GM23248 (cell line): ENCODE measurements at regions not wholly inside any gene's neighbourhood (a gene's known extent, or its start where the extent isn't known, plus 50 kb on each side); places are given as distances from the start of the nearest gene placed in this dataset.

Source experiments
- DNase-seq: peaks from one replicate; pipeline ENCODE4 v3.0.0-alpha.2; 2015
- H2AFZ ChIP-seq: fragments of 200-600 bp; sonication (generic); 2 replicates; pipeline ENCODE4 v1.6.1; 2016; ENCODE audit warnings: antibody characterized with exemption
- H3F3A ChIP-seq: fragments of 200-600 bp; sonication (generic); 2 replicates; pipeline ENCODE4 v1.6.1; 2016; ENCODE audit warnings: mild to moderate bottlenecking, antibody characterized with exemption, mixed run types; ENCODE audit not compliant: insufficient read depth
- H3K27ac ChIP-seq: fragments of 200-600 bp; sonication (generic); 2 replicates; pipeline ENCODE4 v1.5.1; 2016; ENCODE audit warnings: mild to moderate bottlenecking
- H3K27me3 ChIP-seq: fragments of 200-600 bp; sonication (generic); replicated peaks from 2 replicates; pipeline ENCODE4 v1.6.1; 2016; ENCODE audit warnings: mild to moderate bottlenecking; ENCODE audit not compliant: insufficient read depth
- H3K36me3 ChIP-seq: fragments of 200-600 bp; sonication (generic); 2 replicates; pipeline ENCODE4 v1.6.1; 2016; ENCODE audit warnings: low read depth, mild to moderate bottlenecking
- H3K4me1 ChIP-seq: fragments of 200-600 bp; sonication (generic); 2 replicates; pipeline ENCODE4 v1.6.1; 2016; ENCODE audit warnings: mild to moderate bottlenecking; ENCODE audit not compliant: insufficient read depth
- H3K4me2 ChIP-seq: fragments of 200-600 bp; sonication (generic); one replicate; pipeline ENCODE4 v1.6.1; 2016; ENCODE audit warnings: mild to moderate bottlenecking; ENCODE audit not compliant: unreplicated experiment
- H3K4me3 ChIP-seq: fragments of 200-600 bp; sonication (generic); 2 replicates; pipeline ENCODE4 v1.5.1; 2016; ENCODE audit warnings: mild to moderate bottlenecking
- H3K79me2 ChIP-seq: fragments of 200-600 bp; sonication (generic); 2 replicates; pipeline ENCODE4 v1.6.1; 2016; ENCODE audit warnings: mild to moderate bottlenecking; ENCODE audit not compliant: insufficient read depth
- H3K9ac ChIP-seq: fragments of 200-600 bp; sonication (generic); 2 replicates; pipeline ENCODE4 v1.6.1; 2016; ENCODE audit warnings: mild to moderate bottlenecking
- H3K9me2 ChIP-seq: fragments of 200-600 bp; sonication (generic); 2 replicates; pipeline ENCODE4 v1.6.1; 2016; ENCODE audit warnings: mixed run types, mild to moderate bottlenecking, moderate library complexity; ENCODE audit not compliant: insufficient read depth
- H3K9me3 ChIP-seq: fragments of 200-600 bp; sonication (generic); one replicate; pipeline ENCODE4 v1.6.1; 2017; ENCODE audit warnings: low read depth
- H4K20me1 ChIP-seq: fragments of 200-600 bp; sonication (generic); 2 replicates; pipeline ENCODE4 v1.6.0; 2016; ENCODE audit not compliant: insufficient read depth
- EZH2 ChIP-seq: fragments of 200-600 bp; sonication (generic); IDR thresholded peaks from 2 replicates; pipeline ENCODE4 v1.6.1; 2018; ENCODE audit warnings: antibody characterized with exemption, mild to moderate bottlenecking; ENCODE audit not compliant: insufficient read depth, poor library complexity, severe bottlenecking
- EZH2phosphoT487 ChIP-seq: fragments of 200-600 bp; sonication (generic); IDR thresholded peaks from 2 replicates; pipeline ENCODE4 v1.6.1; 2018; ENCODE audit warnings: antibody characterized with exemption, moderate library complexity, mild to moderate bottlenecking, low read depth; ENCODE audit not compliant: insufficient read depth
- WGBS, 2 experiments: methylation state at CpG; one replicate each; pipeline ENCODE4 v1.1.6; 2015 to 2017; ENCODE audit warnings: low lambda C conversion rate in 2 of 2, low coverage in 1 of 2; ENCODE audit errors: missing lambda C conversion rate in 2 of 2; 5-methylcytosine and 5-hydroxymethylcytosine counted together
- in situ Hi-C: fragments of 300-500 bp; cut with MboI; formaldehyde crosslinking; loops from 2 replicates; pipeline ENCODE4 v1.15.0; 2020

DNA sequence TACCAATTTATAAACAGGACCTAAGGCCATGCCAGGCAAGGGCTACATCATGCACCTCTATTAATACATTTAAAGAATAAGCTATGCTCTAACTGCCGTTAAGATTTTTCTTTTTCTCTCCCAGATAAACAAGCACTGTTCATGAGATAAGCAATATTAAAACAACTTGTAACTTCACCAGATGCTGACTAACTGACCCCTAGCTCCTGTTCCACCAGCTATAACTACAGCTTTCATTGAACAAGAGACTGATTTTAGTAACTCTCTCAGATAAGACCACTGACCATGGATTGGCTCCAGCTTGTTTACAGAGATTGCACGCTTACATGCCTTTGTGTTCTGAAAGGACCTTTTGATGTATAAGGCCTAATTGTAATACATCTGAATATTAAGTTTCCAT lies 540.7 kb upstream of the NECTIN3 start:
- Histone ChIP-seq H2AFZ (no peak overlapping the region), H3F3A (peaks cover 32% of the 10 kb centered on the region), H3K79me2 (no peaks in the 10 kb centered on the region), H3K9me2 (0 out of 2 replicates have a peak, but pooled peaks cover 3% of the 10 kb centered on the region), H3K4me2 (no peak overlapping the region), H3K4me1 (peaks cover 38% of the 10 kb centered on the region), H3K27me3 (no peaks in the 10 kb centered on the region), H3K36me3 (no peaks in the 10 kb centered on the region), H3K9ac (no peak overlapping the region), H3K9me3 (no peaks in the 10 kb centered on the region), H3K4me3 (no peak overlapping the region), H4K20me1 (no peaks in the 10 kb centered on the region), H3K27ac (no peak overlapping the region)
- in situ Hi-C loops, result no loop called here
- WGBS, 2 experiments, result 97 to 98% methylated on average over 2 of the region's 2 CpGs
- no peak for DNase-seq
- TF ChIP-seq EZH2, result no peak
- TF ChIP-seq EZH2phosphoT487, result no peak

DNA sequence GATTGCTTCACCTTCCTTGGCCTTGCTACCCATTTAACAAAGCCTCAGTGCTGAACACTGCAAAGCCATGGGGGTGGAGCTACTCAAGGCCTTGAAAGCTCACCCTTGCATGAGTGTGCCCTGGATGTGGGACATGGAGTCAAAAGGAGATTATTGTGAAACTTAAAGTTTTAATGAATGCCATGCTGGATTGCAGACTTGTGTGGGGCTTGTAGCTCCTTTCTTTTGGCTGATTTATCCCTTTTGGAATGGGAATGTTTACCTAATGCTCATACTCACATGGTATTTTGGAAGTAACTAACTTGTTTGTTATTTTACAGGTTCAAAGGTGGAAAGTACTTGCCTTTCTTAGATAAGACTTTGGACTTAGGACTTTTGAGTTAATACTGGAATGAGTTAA lies 538.5 kb upstream of the NECTIN3 start:
- Histone ChIP-seq H3K9me2 (0 out of 2 replicates have a peak, but pooled peaks cover 3% of the 10 kb centered on the region), H3K9ac (no peak overlapping the region), H3K4me2 (no peak overlapping the region), H3K4me1 (peaks cover 17% of the 10 kb centered on the region), H4K20me1 (no peaks in the 10 kb centered on the region), H3F3A (peaks cover 10% of the 10 kb centered on the region), H3K27ac (no peak overlapping the region), H3K36me3 (no peaks in the 10 kb centered on the region), H3K27me3 (no peaks in the 10 kb centered on the region), H2AFZ (peak overlapping the region; percentile 50; the same call in 1 of the 2 replicates), H3K79me2 (no peaks in the 10 kb centered on the region), H3K9me3 (no peaks in the 10 kb centered on the region), H3K4me3 (no peak overlapping the region)
- DNase-seq, result peak; percentile 48
- in situ Hi-C loops, result no loop called here
- TF ChIP-seq EZH2, result no peak
- TF ChIP-seq EZH2phosphoT487, result no peak

DNA sequence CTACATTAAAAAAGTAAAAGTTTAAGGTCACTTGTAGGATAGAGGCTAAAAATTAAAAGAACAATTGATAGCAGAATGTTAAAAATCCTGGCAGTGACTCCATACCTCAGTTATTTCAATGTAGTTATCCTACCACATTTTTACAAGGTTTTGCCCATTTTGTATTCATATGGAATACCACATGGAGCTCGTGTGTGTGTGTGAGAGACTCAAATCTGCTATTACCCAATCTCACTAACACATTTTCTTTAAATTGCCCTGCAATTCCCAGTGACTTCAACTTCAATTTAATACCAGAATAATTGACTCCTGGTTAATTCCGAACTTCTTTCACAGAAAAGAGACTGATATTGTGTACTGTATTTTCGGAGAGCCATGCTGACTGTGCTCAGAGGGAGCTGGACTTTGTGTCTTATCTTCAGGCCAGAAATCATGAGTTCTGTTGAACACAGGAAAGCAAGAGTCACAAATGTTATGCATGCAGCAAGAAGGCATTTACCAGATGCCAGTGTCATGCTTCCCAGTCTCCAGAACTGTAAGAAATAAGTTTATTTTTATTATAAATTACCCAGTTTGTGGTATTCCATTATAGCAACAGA lies 529.0 kb upstream of the NECTIN3 start:
- WGBS, 2 experiments, result 20 to 22% methylated on average over 3 of the region's 3 CpGs
- no peaks in the 10 kb centered on the region for H4K20me1 ChIP-seq
- peak; percentile 9 for DNase-seq
- no peaks in the 10 kb centered on the region for H3K9me3 ChIP-seq
- H3K79me2 ChIP-seq, result no peaks in the 10 kb centered on the region
- peak overlapping the region; percentile 60 for H2AFZ ChIP-seq
- no peaks in the 10 kb centered on the region for H3K27me3 ChIP-seq
- H3K4me3 ChIP-seq, result no peak overlapping the region
- TF ChIP-seq EZH2phosphoT487 (no peak), EZH2 (no peak)
- in situ Hi-C loops, result no loop called here
- H3F3A ChIP-seq, result no peaks in the 10 kb centered on the region
- no peaks in the 10 kb centered on the region for H3K36me3 ChIP-seq
- H3K9ac ChIP-seq, result no peak overlapping the region
- no peak overlapping the region for H3K4me2 ChIP-seq
- no peak overlapping the region for H3K27ac ChIP-seq
- H3K4me1 ChIP-seq, result 0 out of 2 replicates have a peak, but pooled peaks cover 10% of the 10 kb centered on the region
- no peaks in the 10 kb centered on the region for H3K9me2 ChIP-seq

DNA sequence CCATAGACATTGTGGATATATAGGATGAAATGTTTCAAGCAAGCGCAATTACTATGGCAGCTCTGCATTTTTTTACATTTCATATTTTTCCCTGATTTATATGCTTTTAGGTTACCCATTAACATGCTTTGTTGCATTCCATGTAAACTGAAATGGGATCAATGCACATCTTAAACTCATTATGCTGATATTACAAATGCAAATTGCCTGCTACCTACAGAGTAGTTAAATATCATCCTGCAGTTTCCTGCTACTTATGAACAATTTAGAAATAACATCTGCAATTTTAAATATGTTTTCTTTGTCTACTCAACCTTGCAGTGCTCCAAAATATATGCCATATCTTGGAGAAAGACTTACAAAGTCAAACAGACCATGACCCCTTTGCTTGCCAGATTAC lies 526.9 kb upstream of the NECTIN3 start:
- DNase-seq, result no peak
- H3K4me2 ChIP-seq, result no peak overlapping the region
- H3K4me3 ChIP-seq, result no peak overlapping the region
- H3K4me1 ChIP-seq, result 0 out of 2 replicates have a peak, but pooled peaks cover 10% of the 10 kb centered on the region
- H3K9me2 ChIP-seq, result no peaks in the 10 kb centered on the region
- no peaks in the 10 kb centered on the region for H3K79me2 ChIP-seq
- H3K9ac ChIP-seq, result no peak overlapping the region
- whole genome bisulfite sequencing, 2 experiments, result 93 to 97% methylated on average over 1 of the region's 1 CpG
- H3K27ac ChIP-seq, result no peak overlapping the region
- no peaks in the 10 kb centered on the region for H4K20me1 ChIP-seq
- TF ChIP-seq EZH2phosphoT487 (no peak), EZH2 (no peak)
- in situ Hi-C loops, result no loop called here
- no peak overlapping the region for H2AFZ ChIP-seq
- H3K9me3 ChIP-seq, result no peaks in the 10 kb centered on the region
- H3K27me3 ChIP-seq, result no peaks in the 10 kb centered on the region
- no peaks in the 10 kb centered on the region for H3K36me3 ChIP-seq
- H3F3A ChIP-seq, result no peaks in the 10 kb centered on the region

DNA sequence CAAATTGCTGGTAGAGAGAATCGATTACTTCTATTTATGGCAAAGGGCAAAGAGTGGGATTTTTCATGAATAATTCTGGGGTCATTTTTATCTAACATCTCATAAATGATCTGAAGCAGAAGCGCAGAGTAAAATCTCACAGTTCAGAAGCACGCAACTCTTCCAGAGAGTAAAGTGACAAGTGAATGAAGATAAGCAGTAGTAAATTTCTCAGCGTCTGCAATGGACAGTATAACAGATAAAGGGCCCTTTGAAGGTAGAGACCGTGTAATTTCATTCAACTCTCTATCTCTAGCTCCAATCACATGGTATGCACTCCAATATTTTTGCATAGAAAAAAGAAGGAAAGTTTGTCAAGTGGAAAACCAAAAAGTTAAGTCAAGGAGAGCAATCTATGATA lies 521.1 kb upstream of the NECTIN3 start:
- Histone ChIP-seq H3K9me2 (no peaks in the 10 kb centered on the region), H4K20me1 (no peaks in the 10 kb centered on the region), H3K79me2 (no peaks in the 10 kb centered on the region), H3K9me3 (no peaks in the 10 kb centered on the region), H3K9ac (no peak overlapping the region), H3K36me3 (no peaks in the 10 kb centered on the region), H3K4me3 (no peak overlapping the region), H3K27me3 (no peaks in the 10 kb centered on the region), H3K4me1 (no peaks in the 10 kb centered on the region), H3K27ac (no peak overlapping the region), H2AFZ (no peak overlapping the region), H3F3A (no peaks in the 10 kb centered on the region), H3K4me2 (no peak overlapping the region)
- 75 to 76% methylated on average over 5 of the region's 5 CpGs for WGBS, 2 experiments
- no peak for DNase-seq
- in situ Hi-C loops, result no loop called here
- TF ChIP-seq EZH2 (no peak), EZH2phosphoT487 (no peak)
